Fibroblast of lung (primary cell): ENCODE measurements at regions not wholly inside any gene's neighbourhood (a gene's known extent, or its start where the extent isn't known, plus 50 kb on each side); places are given as distances from the start of the nearest gene placed in this dataset.

Experiments used
- EZH2 ChIP-seq: IDR thresholded peaks from 2 replicates; pipeline ENCODE4 v1.5.1; 2012; ENCODE audit warnings: low read length, control low read depth, mild to moderate bottlenecking; ENCODE audit errors: missing control alignments
- TF ChIP-seq, protein P1 (sequence below), 2 donors: IDR thresholded peaks in 1 of 2; conservative IDR thresholded peaks in 1 of 2; 1 replicate in 1 of 2; 2 replicates in 1 of 2; pipeline ENCODE4 v1.5.1; 2011 to 2012; ENCODE audit warnings: low read length in 2 of 2, control low read depth in 1 of 2, inconsistent platforms in 1 of 2, low read depth in 1 of 2, mild to moderate bottlenecking in 1 of 2

DNA sequence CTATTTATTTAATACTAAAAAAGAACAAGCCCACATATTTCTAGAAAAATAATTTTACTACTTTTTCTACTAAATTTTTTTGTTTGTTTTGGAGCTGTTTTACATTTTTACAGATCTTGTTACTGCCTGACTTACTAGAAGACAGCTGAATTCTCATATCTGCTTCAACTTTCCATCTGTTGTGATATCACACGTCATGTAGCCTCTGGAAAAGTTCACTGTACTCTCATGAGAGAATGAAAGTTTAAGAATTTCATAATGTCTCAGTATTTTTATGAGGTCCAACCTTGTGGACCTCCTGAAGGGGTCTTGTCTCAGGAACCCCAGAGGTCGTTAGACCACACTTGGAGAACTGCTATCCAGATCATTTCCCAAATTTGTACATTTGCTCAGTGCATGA is 81.7 kb upstream of the MTHFD1L start:
- TF ChIP-seq EZH2, result no peak
- TF ChIP-seq, protein P1, sequence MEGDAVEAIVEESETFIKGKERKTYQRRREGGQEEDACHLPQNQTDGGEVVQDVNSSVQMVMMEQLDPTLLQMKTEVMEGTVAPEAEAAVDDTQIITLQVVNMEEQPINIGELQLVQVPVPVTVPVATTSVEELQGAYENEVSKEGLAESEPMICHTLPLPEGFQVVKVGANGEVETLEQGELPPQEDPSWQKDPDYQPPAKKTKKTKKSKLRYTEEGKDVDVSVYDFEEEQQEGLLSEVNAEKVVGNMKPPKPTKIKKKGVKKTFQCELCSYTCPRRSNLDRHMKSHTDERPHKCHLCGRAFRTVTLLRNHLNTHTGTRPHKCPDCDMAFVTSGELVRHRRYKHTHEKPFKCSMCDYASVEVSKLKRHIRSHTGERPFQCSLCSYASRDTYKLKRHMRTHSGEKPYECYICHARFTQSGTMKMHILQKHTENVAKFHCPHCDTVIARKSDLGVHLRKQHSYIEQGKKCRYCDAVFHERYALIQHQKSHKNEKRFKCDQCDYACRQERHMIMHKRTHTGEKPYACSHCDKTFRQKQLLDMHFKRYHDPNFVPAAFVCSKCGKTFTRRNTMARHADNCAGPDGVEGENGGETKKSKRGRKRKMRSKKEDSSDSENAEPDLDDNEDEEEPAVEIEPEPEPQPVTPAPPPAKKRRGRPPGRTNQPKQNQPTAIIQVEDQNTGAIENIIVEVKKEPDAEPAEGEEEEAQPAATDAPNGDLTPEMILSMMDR (conservative IDR thresholded peaks at IDR 0.05 in 1 of 2, IDR thresholded peaks at IDR 0.05 in 1 of 2; ENCODE audit: low read depth in 1 of 2, low read length in 2 of 2), result no peak
